Neuronal stem cell (in vitro differentiated cells): ENCODE measurements at regions not wholly inside any gene's neighbourhood (a gene's known extent, or its start where the extent isn't known, plus 50 kb on each side); places are given as distances from the start of the nearest gene placed in this dataset.

Experiments
- DNase-seq: peaks from one replicate; pipeline ENCODE4 v3.0.0-alpha.2; 2013; ENCODE audit warnings: low spot score
- H2AFZ ChIP-seq: one replicate; pipeline ENCODE4 v1.6.1; 2013; ENCODE audit warnings: mild to moderate bottlenecking, low read length, inconsistent platforms
- H2AK5ac ChIP-seq: 2 replicates; pipeline ENCODE4 v1.6.1; 2013; ENCODE audit warnings: low read depth, mild to moderate bottlenecking, inconsistent platforms, low read length, moderate library complexity, mixed read lengths
- H2BK120ac ChIP-seq: 2 replicates; pipeline ENCODE4 v1.6.1; 2013; ENCODE audit warnings: low read depth, mild to moderate bottlenecking, inconsistent platforms, low read length, moderate library complexity, mixed read lengths
- H2BK12ac ChIP-seq: one replicate; pipeline ENCODE4 v1.6.1; 2013; ENCODE audit warnings: low read length, inconsistent platforms
- H2BK15ac ChIP-seq: 2 replicates; pipeline ENCODE4 v1.6.1; 2013; ENCODE audit warnings: mild to moderate bottlenecking, low read length, inconsistent platforms, mixed read lengths
- H2BK5ac ChIP-seq: one replicate; pipeline ENCODE4 v1.6.1; 2013; ENCODE audit warnings: inconsistent platforms, mild to moderate bottlenecking, low read length, moderate library complexity
- H3K14ac ChIP-seq: one replicate; pipeline ENCODE4 v1.6.1; 2013; ENCODE audit warnings: low read length, inconsistent platforms
- H3K18ac ChIP-seq: 2 replicates; pipeline ENCODE4 v1.6.1; 2013; ENCODE audit warnings: low read length, inconsistent platforms
- H3K23ac ChIP-seq: 2 replicates; pipeline ENCODE4 v1.6.1; 2013; ENCODE audit warnings: low read depth, mild to moderate bottlenecking, mixed read lengths, low read length, inconsistent platforms; ENCODE audit not compliant: poor library complexity
- H3K27ac ChIP-seq: replicated peaks from 3 replicates; pipeline ENCODE4 v1.5.1; 2013; ENCODE audit warnings: low read length, inconsistent platforms
- H3K27me3 ChIP-seq, 3 experiments: 2 replicates each; pipeline ENCODE4 v1.6.1; 2013; ENCODE audit warnings: low read length in 3 of 3, mild to moderate bottlenecking in 2 of 3, inconsistent platforms in 1 of 3, low read depth in 1 of 3, mixed read lengths in 1 of 3, moderate library complexity in 1 of 3; ENCODE audit not compliant: control insufficient read depth in 3 of 3, insufficient read depth in 3 of 3
- H3K36me3 ChIP-seq, 2 donors: replicated peaks in 1 of 2; 2 replicates each; pipeline ENCODE4 v1.6.1; 2013; ENCODE audit warnings: low read length in 2 of 2; ENCODE audit not compliant: control insufficient read depth in 2 of 2, insufficient read depth in 2 of 2
- H3K4ac ChIP-seq: 2 replicates; pipeline ENCODE4 v1.6.1; 2013; ENCODE audit warnings: inconsistent platforms, mild to moderate bottlenecking, low read length, moderate library complexity
- H3K4me1 ChIP-seq, 2 donors: 1 replicate in 1 of 2; 2 replicates in 1 of 2; pipeline ENCODE4 v1.6.1; 2013; ENCODE audit warnings: low read length in 2 of 2, low read depth in 1 of 2; ENCODE audit not compliant: control insufficient read depth in 2 of 2, insufficient read depth in 1 of 2
- H3K4me2 ChIP-seq: one replicate; pipeline ENCODE4 v1.6.1; 2013; ENCODE audit warnings: mild to moderate bottlenecking, low read length, inconsistent platforms; ENCODE audit not compliant: insufficient read depth, poor library complexity, severe bottlenecking
- H3K4me3 ChIP-seq, 2 donors: 2 replicates each; pipeline ENCODE4 v1.5.1; 2013; ENCODE audit warnings: low read length in 2 of 2, mild to moderate bottlenecking in 2 of 2, inconsistent platforms in 1 of 2, moderate library complexity in 1 of 2
- H3K79me1 ChIP-seq: one replicate; pipeline ENCODE4 v1.6.1; 2013; ENCODE audit warnings: low read depth, mild to moderate bottlenecking, inconsistent platforms, low read length, moderate library complexity
- H3K9ac ChIP-seq: one replicate; pipeline ENCODE4 v1.6.1; 2013; ENCODE audit warnings: mild to moderate bottlenecking, low read depth, low read length, inconsistent platforms; ENCODE audit not compliant: poor library complexity
- H3K9me3 ChIP-seq, 2 donors: replicated peaks in 1 of 2; 2 replicates each; pipeline versions ENCODE3 to v1.6.1; 2013; ENCODE audit warnings: low read length in 2 of 2, mild to moderate bottlenecking in 2 of 2, inconsistent platforms in 1 of 2, low read depth in 1 of 2, mixed read lengths in 1 of 2, moderate library complexity in 1 of 2; ENCODE audit not compliant: control insufficient read depth in 2 of 2, insufficient read depth in 1 of 2
- H4K8ac ChIP-seq: one replicate; pipeline ENCODE4 v1.6.1; 2013; ENCODE audit warnings: low read depth, mild to moderate bottlenecking, inconsistent platforms, low read length, moderate library complexity
- H4K91ac ChIP-seq: one replicate; pipeline ENCODE4 v1.6.1; 2013; ENCODE audit warnings: low read length, low read depth, mild to moderate bottlenecking, inconsistent platforms; ENCODE audit not compliant: poor library complexity
- WGBS, 2 donors: extraction: QIAGEN DNeasy Blood & Tissue Kit; methylation state at CpG; one replicate each; pipeline ENCODE4 v1.1.7; 2013; ENCODE audit warnings: missing lambda C conversion rate in 2 of 2, mixed read lengths in 1 of 2; ENCODE audit not compliant: insufficient read length in 2 of 2, insufficient replicate concordance in 1 of 2; ENCODE audit errors: extremely low coverage in 2 of 2; 5-methylcytosine and 5-hydroxymethylcytosine counted together

- DNase-seq = no peak
- Histone ChIP-seq H3K36me3 (peaks cover 0 to 26% of the 10 kb centered on the region in 2 donors), H3K79me1 (no peaks in the 10 kb centered on the region), H3K18ac (no peak overlapping the region), H2AK5ac (no peak overlapping the region), H3K4me1 (peaks cover 1 to 11% of the 10 kb centered on the region in 2 donors), H4K91ac (no peak overlapping the region), H2BK120ac (no peak overlapping the region), H3K9me3 (no peaks in the 10 kb centered on the region), H3K9ac (no peak overlapping the region), H2BK12ac (no peak overlapping the region), H2AFZ (no peak overlapping the region), H3K27me3 (no peaks in the 10 kb centered on the region), H3K4me3 (no peak overlapping the region), H4K8ac (no peak overlapping the region), H3K27ac (no peak overlapping the region), H3K4ac (no peak overlapping the region), H2BK15ac (no peak overlapping the region), H3K4me2 (no peak overlapping the region), H3K23ac (no peak overlapping the region), H2BK5ac (no peak overlapping the region), H3K14ac (no peak overlapping the region)
- no CpG with 5 or more reads among the region's 3 CpGs for WGBS, 2 donors
These were observed 312.8 kb upstream of the RGS6 start for GRCh38 chr14:71619472-71619871.

GRCh38 chr14:71620401-71620800 is 311.8 kb upstream of the RGS6 start:
- Histone ChIP-seq H3K18ac (no peak overlapping the region), H3K14ac (no peak overlapping the region), H3K4me1 (peaks cover 1 to 11% of the 10 kb centered on the region in 2 donors), H3K4me3 (no peak overlapping the region), H2AK5ac (no peak overlapping the region), H3K36me3 (peaks cover 0 to 30% of the 10 kb centered on the region in 2 donors), H3K4me2 (no peak overlapping the region), H3K9ac (no peak overlapping the region), H2AFZ (no peak overlapping the region), H3K9me3 (no peaks in the 10 kb centered on the region), H3K27ac (no peak overlapping the region), H4K91ac (no peak overlapping the region), H3K27me3 (no peaks in the 10 kb centered on the region), H2BK5ac (no peak overlapping the region), H2BK120ac (no peak overlapping the region), H2BK15ac (no peak overlapping the region), H3K23ac (no peak overlapping the region), H2BK12ac (no peak overlapping the region), H3K4ac (no peak overlapping the region), H3K79me1 (no peaks in the 10 kb centered on the region), H4K8ac (no peak overlapping the region)
- DNase-seq = no peak
- WGBS, 2 donors = no CpG with 5 or more reads among the region's 2 CpGs

- no peak overlapping the region for H3K27ac ChIP-seq
- H2BK12ac ChIP-seq = no peak overlapping the region
- no peak overlapping the region for H3K14ac ChIP-seq
- DNase-seq = no peak
- no CpG with 5 or more reads among the region's 4 CpGs for WGBS, 2 donors
- no peak overlapping the region for H3K4ac ChIP-seq
- no peak overlapping the region for H2BK120ac ChIP-seq
- peaks cover 1 to 11% of the 10 kb centered on the region in 2 donors for H3K4me1 ChIP-seq
- no peak overlapping the region for H2AK5ac ChIP-seq
- no peak overlapping the region for H3K23ac ChIP-seq
- no peak overlapping the region for H2BK5ac ChIP-seq
- H3K36me3 ChIP-seq = peaks cover 0 to 30% of the 10 kb centered on the region in 2 donors
- no peak overlapping the region for H2AFZ ChIP-seq
- H3K27me3 ChIP-seq = no peaks in the 10 kb centered on the region
- H4K91ac ChIP-seq = no peak overlapping the region
- H3K4me2 ChIP-seq = no peak overlapping the region
- no peak overlapping the region for H3K9ac ChIP-seq
- no peak overlapping the region for H2BK15ac ChIP-seq
- no peak overlapping the region for H3K18ac ChIP-seq
- no peak overlapping the region for H4K8ac ChIP-seq
- H3K9me3 ChIP-seq = no peaks in the 10 kb centered on the region
- H3K79me1 ChIP-seq = no peaks in the 10 kb centered on the region
- no peak overlapping the region for H3K4me3 ChIP-seq
These were observed 311.0 kb upstream of the RGS6 start for GRCh38 chr14:71621276-71621675.

GRCh38 chr14:71621980-71622605 is 310.1 kb upstream of the RGS6 start:
- H3K14ac ChIP-seq = no peak overlapping the region
- no peak overlapping the region for H3K9ac ChIP-seq
- WGBS, 2 donors = no CpG with 5 or more reads among the region's 4 CpGs
- peaks cover 1 to 11% of the 10 kb centered on the region in 2 donors for H3K4me1 ChIP-seq
- H3K4ac ChIP-seq = no peak overlapping the region
- H2AK5ac ChIP-seq = no peak overlapping the region
- no peak overlapping the region for H2BK5ac ChIP-seq
- H3K4me3 ChIP-seq = no peak overlapping the region
- no peaks in the 10 kb centered on the region for H3K79me1 ChIP-seq
- H2BK120ac ChIP-seq = no peak overlapping the region
- H3K4me2 ChIP-seq = no peak overlapping the region
- H3K36me3 ChIP-seq = peaks cover 0 to 30% of the 10 kb centered on the region in 2 donors
- no peak overlapping the region for H2BK15ac ChIP-seq
- H3K18ac ChIP-seq = no peak overlapping the region
- no peak overlapping the region for H4K8ac ChIP-seq
- no peak overlapping the region for H2BK12ac ChIP-seq
- H3K27ac ChIP-seq = no peak overlapping the region
- H3K23ac ChIP-seq = no peak overlapping the region
- H3K27me3 ChIP-seq = no peaks in the 10 kb centered on the region
- no peak overlapping the region for H4K91ac ChIP-seq
- no peaks in the 10 kb centered on the region for H3K9me3 ChIP-seq
- no peak overlapping the region for H2AFZ ChIP-seq
- DNase-seq = no peak
